Breast epithelium (tissue), 3 donors: ENCODE measurements at regions not wholly inside any gene's neighbourhood (a gene's known extent, or its start where the extent isn't known, plus 50 kb on each side); places are given as distances from the start of the nearest gene placed in this dataset.

Experiments used
- POLR2A ChIP-seq: fragments of 450-650 bp; IDR thresholded peaks from one replicate; pipeline ENCODE4 v1.6.1; 2016; ENCODE audit warnings: antibody characterized with exemption, mild to moderate bottlenecking, moderate library complexity
- POLR2AphosphoS5 ChIP-seq, 3 donors: sonication (generic); formaldehyde crosslinking; IDR thresholded peaks; one replicate each; pipeline ENCODE4 v1.6.1; 2017; ENCODE audit warnings: antibody characterized with exemption in 3 of 3

DNA sequence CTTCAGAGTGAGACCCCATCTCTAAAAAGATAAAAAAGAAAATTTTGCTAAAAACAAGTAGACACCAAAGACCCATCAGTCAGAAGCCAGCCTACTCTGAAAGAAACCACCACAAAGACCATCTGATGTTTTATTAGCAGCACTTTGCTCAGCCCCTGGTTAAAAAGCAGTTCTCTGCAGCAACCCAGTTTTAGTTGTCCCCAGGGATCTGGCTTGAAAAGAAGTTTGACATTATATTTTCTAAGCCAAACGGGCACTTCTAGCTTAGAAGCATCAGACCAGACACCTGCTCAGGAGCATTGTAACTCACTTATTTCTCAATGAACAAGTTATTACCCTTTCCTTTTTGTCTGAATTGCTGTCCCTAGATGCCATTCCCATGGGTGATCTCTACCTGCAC lies 164.2 kb upstream of the ETAA1 start:
- TF ChIP-seq POLR2AphosphoS5 (IDR thresholded peaks at IDR 0.05) = no peak
- no peak for TF ChIP-seq POLR2A
